NT2/D1 (cell line): ENCODE measurements at regions not wholly inside any gene's neighbourhood (a gene's known extent, or its start where the extent isn't known, plus 50 kb on each side); places are given as distances from the start of the nearest gene placed in this dataset.

Experiments used
- DNase-seq: peaks from one replicate; pipeline ENCODE4 v3.0.0-alpha.2; 2011; ENCODE audit warnings: low read depth, low spot score
- H3K27me3 ChIP-seq: 2 replicates; pipeline ENCODE4 v1.6.0; 2011; ENCODE audit warnings: mild to moderate bottlenecking; ENCODE audit not compliant: insufficient read length, insufficient read depth
- H3K36me3 ChIP-seq: 2 replicates; pipeline ENCODE4 v1.6.1; 2011; ENCODE audit warnings: mild to moderate bottlenecking, low read length, mixed read lengths; ENCODE audit not compliant: insufficient read depth, insufficient read length
- H3K4me1 ChIP-seq: 2 replicates; pipeline ENCODE4 v1.5.1; 2011; ENCODE audit not compliant: insufficient read depth, insufficient read length
- H3K4me3 ChIP-seq: 2 replicates; pipeline ENCODE4 v1.5.1; 2011; ENCODE audit warnings: low read depth; ENCODE audit not compliant: insufficient read length
- H3K9ac ChIP-seq: 2 replicates; pipeline ENCODE4 v1.6.0; 2011; ENCODE audit warnings: low read depth; ENCODE audit not compliant: insufficient read length
- H3K9me3 ChIP-seq: 2 replicates; pipeline ENCODE4 v1.5.1; 2011; ENCODE audit warnings: mild to moderate bottlenecking, low read length; ENCODE audit not compliant: insufficient read depth
- SUZ12 ChIP-seq: IDR thresholded peaks from 2 replicates; pipeline ENCODE4 v1.6.1; 2011; ENCODE audit not compliant: insufficient read length, insufficient read depth; ENCODE audit errors: extremely low read depth
- YY1 ChIP-seq: IDR thresholded peaks from 2 replicates; pipeline ENCODE4 v1.6.1; 2011; ENCODE audit not compliant: insufficient read length, insufficient read depth
- ZNF274 ChIP-seq: IDR thresholded peaks from 2 replicates; pipeline ENCODE4 v1.6.1; 2011; ENCODE audit warnings: mild to moderate bottlenecking, low read depth, low read length

DNA sequence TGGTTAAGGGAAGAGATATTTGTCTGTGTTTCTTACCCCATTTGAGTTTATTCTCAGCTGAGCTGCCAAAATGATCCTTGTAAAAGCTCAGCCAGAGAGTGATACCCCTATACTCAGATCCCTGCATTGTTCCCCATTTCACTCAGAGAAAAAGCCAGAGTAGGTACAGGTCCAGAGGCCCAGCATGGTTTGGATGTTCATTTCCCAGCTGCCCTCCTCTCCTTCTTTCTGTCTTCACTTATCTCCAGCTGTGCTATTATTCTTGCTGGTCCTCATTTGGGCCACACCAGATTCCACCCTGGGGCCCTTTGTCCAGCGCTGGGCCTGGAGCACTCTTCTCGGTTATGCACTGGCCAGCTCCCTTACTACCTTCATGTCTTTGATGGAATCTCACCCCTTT is 187.7 kb downstream of the CHRM3 start:
- H3K4me1 ChIP-seq: no peaks in the 10 kb centered on the region
- TF ChIP-seq ZNF274 (no peak), YY1 (no peak), SUZ12 (no peak)
- no peaks in the 10 kb centered on the region for H3K9me3 ChIP-seq
- no peak overlapping the region for H3K4me3 ChIP-seq
- H3K36me3 ChIP-seq: no peaks in the 10 kb centered on the region
- H3K27me3 ChIP-seq: no peaks in the 10 kb centered on the region
- no peak overlapping the region for H3K9ac ChIP-seq
- DNase-seq: no peak

DNA sequence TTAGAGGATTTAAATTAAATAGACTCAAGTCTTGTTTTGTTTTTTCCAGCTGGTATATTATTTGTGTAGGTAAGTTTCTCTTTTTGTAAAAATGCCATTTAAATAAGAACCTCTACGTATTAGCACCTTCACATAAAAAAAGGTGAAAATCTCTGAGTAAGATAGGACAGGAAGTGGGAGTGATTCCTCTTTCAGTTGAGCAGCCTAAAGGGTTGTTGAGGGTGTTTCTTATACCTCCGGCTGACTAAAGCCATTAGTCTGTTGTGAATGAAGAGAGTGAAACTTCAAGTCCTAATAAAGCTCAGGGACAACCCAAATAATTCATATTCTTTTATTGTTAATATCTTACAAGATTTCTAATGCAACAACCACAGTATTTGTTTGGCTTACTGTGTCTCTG is 188.7 kb downstream of the CHRM3 start:
- Histone ChIP-seq H3K36me3 (no peaks in the 10 kb centered on the region), H3K4me3 (no peak overlapping the region), H3K9me3 (no peaks in the 10 kb centered on the region), H3K27me3 (no peaks in the 10 kb centered on the region), H3K9ac (no peak overlapping the region), H3K4me1 (no peaks in the 10 kb centered on the region)
- TF ChIP-seq SUZ12 (no peak), ZNF274 (no peak), YY1 (no peak)
- no peak for DNase-seq

GRCh38 chr1:239583536-239583935 is 197.2 kb downstream of the CHRM3 start:
- no peak overlapping the region for H3K9ac ChIP-seq
- no peaks in the 10 kb centered on the region for H3K36me3 ChIP-seq
- no peak overlapping the region for H3K4me3 ChIP-seq
- TF ChIP-seq ZNF274 (no peak), YY1 (no peak), SUZ12 (no peak)
- no peaks in the 10 kb centered on the region for H3K4me1 ChIP-seq
- H3K9me3 ChIP-seq: no peaks in the 10 kb centered on the region
- no peak for DNase-seq
- H3K27me3 ChIP-seq: no peaks in the 10 kb centered on the region

DNA sequence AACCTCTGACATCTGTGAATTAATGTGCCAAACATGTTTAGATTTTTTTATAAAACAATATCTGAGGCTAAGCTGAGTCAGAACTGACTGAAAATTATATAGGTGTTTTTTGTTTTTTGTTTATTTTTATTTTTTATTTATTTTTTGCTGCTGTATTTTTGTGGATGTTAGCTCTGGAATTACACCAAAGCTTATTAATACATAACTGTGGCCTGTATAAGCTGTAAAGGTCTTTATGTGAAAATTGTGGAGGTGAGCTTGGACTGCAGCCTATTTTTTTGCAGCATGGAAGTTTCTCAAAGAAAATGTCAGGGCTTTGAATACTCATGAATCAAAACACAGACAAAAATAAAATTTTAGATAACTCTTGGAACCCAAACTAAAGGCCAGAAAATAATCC is 199.8 kb downstream of the CHRM3 start:
- no peak overlapping the region for H3K9ac ChIP-seq
- no peak overlapping the region for H3K4me3 ChIP-seq
- H3K27me3 ChIP-seq: no peaks in the 10 kb centered on the region
- H3K9me3 ChIP-seq: no peaks in the 10 kb centered on the region
- TF ChIP-seq SUZ12: no peak
- TF ChIP-seq ZNF274: no peak
- TF ChIP-seq YY1: no peak
- no peaks in the 10 kb centered on the region for H3K4me1 ChIP-seq
- H3K36me3 ChIP-seq: no peaks in the 10 kb centered on the region
- DNase-seq: no peak

DNA sequence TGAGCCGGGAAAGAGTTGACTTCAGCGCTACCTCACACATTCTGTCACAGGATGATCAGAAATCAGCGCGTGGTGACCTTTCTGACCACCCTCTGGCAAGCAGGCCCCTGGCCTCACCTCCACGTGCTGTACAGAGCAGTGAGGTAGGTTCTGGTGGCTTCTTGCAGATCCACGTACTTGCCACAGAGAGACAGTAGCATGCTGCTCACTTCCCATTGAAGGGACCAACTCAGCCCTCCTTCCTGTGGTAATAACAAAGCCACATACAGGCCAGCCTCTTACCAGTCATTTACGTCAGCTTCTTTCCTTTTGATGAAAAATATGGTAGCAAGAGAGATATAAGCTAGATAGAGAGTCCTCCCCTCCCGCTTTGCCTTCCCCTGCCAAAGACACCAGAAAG is 200.7 kb downstream of the CHRM3 start:
- H3K4me1 ChIP-seq: no peaks in the 10 kb centered on the region
- H3K4me3 ChIP-seq: no peak overlapping the region
- no peak overlapping the region for H3K9ac ChIP-seq
- no peak for TF ChIP-seq YY1
- TF ChIP-seq ZNF274: no peak
- TF ChIP-seq SUZ12: no peak
- no peaks in the 10 kb centered on the region for H3K36me3 ChIP-seq
- peak; percentile 6 for DNase-seq
- H3K27me3 ChIP-seq: no peaks in the 10 kb centered on the region
- H3K9me3 ChIP-seq: no peaks in the 10 kb centered on the region

GRCh38 chr1:239587574-239588369 is 201.4 kb downstream of the CHRM3 start:
- TF ChIP-seq ZNF274 (no peak), SUZ12 (no peak), YY1 (no peak)
- Histone ChIP-seq H3K36me3 (no peaks in the 10 kb centered on the region), H3K9ac (no peak overlapping the region), H3K4me1 (no peaks in the 10 kb centered on the region), H3K9me3 (no peaks in the 10 kb centered on the region), H3K4me3 (no peak overlapping the region), H3K27me3 (no peaks in the 10 kb centered on the region)
- DNase-seq: no peak

DNA sequence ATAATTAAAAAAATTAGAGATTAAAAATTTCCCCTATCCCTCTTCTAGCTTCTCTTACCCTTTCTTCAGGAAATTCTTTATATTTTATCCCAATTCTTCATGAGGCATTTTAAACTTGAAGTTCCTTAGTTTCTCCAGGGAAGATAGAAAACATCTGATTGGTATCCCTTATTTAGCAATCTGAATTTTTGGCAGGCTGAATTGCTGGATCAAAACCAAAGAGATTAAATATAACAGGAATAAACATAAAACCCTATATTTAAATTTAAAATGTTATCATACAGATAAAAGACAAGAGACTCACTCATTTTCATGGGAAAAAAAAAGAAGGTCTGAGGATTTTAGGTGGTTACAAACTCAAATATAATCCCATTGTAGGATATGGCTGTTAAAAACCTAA is 204.2 kb downstream of the CHRM3 start:
- no peak for DNase-seq
- Histone ChIP-seq H3K9me3 (no peaks in the 10 kb centered on the region), H3K4me3 (no peak overlapping the region), H3K4me1 (no peaks in the 10 kb centered on the region), H3K36me3 (no peaks in the 10 kb centered on the region), H3K9ac (no peak overlapping the region), H3K27me3 (no peaks in the 10 kb centered on the region)
- TF ChIP-seq ZNF274 (no peak), SUZ12 (no peak), YY1 (no peak)

DNA sequence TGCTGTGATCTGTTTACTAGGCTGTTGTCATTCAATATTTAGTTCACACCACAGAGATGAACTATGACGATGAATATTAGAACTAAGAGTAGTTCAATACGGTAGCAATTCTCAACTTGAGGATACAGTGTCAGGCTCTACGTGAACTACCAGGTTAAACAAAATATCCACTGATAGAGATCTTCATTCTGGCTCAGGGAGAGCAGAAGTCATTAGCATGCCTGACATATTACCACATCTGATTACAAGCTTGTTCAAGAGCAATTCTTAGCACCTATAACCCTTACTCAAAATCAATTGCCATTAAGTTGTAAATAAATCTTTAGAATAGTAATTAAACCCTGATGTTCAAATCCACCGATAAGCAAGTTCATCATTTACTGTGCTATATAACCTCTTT is 207.2 kb downstream of the CHRM3 start:
- H3K4me3 ChIP-seq: no peak overlapping the region
- no peaks in the 10 kb centered on the region for H3K36me3 ChIP-seq
- H3K4me1 ChIP-seq: no peaks in the 10 kb centered on the region
- DNase-seq: no peak
- H3K27me3 ChIP-seq: no peaks in the 10 kb centered on the region
- TF ChIP-seq ZNF274 (no peak), SUZ12 (no peak)
- H3K9me3 ChIP-seq: no peaks in the 10 kb centered on the region
- H3K9ac ChIP-seq: no peak overlapping the region
